H9 (cell line): ENCODE measurements at regions not wholly inside any gene's neighbourhood (a gene's known extent, or its start where the extent isn't known, plus 50 kb on each side); places are given as distances from the start of the nearest gene placed in this dataset.

Source experiments
- DNase-seq: peaks from one replicate; pipeline ENCODE4 v3.0.0-alpha.2; 2017
- H2AFZ ChIP-seq: one replicate; pipeline ENCODE4 v1.6.1; 2013; ENCODE audit warnings: mild to moderate bottlenecking, low read length, control low read depth, moderate library complexity
- H2AK5ac ChIP-seq: 2 replicates; pipeline ENCODE4 v1.6.1; 2013; ENCODE audit warnings: low read length, control low read depth, mixed read lengths; ENCODE audit not compliant: insufficient read length
- H2BK120ac ChIP-seq: one replicate; pipeline ENCODE4 v1.6.1; 2013; ENCODE audit warnings: low read depth, mild to moderate bottlenecking, low read length, control low read depth, inconsistent platforms; ENCODE audit not compliant: poor library complexity, severe bottlenecking
- H2BK12ac ChIP-seq: 2 replicates; pipeline ENCODE4 v1.6.1; 2013; ENCODE audit warnings: low read length, control low read depth, mixed read lengths, low read depth; ENCODE audit not compliant: insufficient read length
- H2BK15ac ChIP-seq: 2 replicates; pipeline ENCODE4 v1.6.1; 2013; ENCODE audit warnings: low read depth, low read length, control low read depth
- H2BK20ac ChIP-seq: one replicate; pipeline ENCODE4 v1.6.1; 2013; ENCODE audit warnings: low read depth, mild to moderate bottlenecking, low read length, control low read depth, inconsistent platforms; ENCODE audit not compliant: poor library complexity, severe bottlenecking
- H2BK5ac ChIP-seq: 2 replicates; pipeline ENCODE4 v1.6.1; 2013; ENCODE audit warnings: low read length, control low read depth, mixed read lengths; ENCODE audit not compliant: insufficient read length
- H3K14ac ChIP-seq: 2 replicates; pipeline ENCODE4 v1.6.1; 2013; ENCODE audit warnings: low read length, control low read depth; ENCODE audit not compliant: insufficient read depth
- H3K18ac ChIP-seq: 2 replicates; pipeline ENCODE4 v1.6.1; 2013; ENCODE audit warnings: low read depth, mild to moderate bottlenecking, mixed read lengths, low read length, control low read depth; ENCODE audit not compliant: insufficient read length
- H3K23ac ChIP-seq: 2 replicates; pipeline ENCODE4 v1.6.1; 2013; ENCODE audit warnings: low read length, control low read depth, mixed read lengths, low read depth; ENCODE audit not compliant: insufficient read length
- H3K23me2 ChIP-seq: 2 replicates; pipeline ENCODE4 v1.6.1; 2013; ENCODE audit warnings: low read depth, mild to moderate bottlenecking, mixed read lengths, low read length, control low read depth; ENCODE audit not compliant: insufficient read length, poor library complexity, severe bottlenecking
- H3K27ac ChIP-seq: 2 replicates; pipeline ENCODE4 v1.5.1; 2013; ENCODE audit warnings: low read length, control low read depth, mixed read lengths, low read depth; ENCODE audit not compliant: insufficient read length
- H3K27me3 ChIP-seq: 2 replicates; pipeline ENCODE4 v1.6.1; 2013; ENCODE audit warnings: low read length, control low read depth, inconsistent platforms; ENCODE audit not compliant: insufficient read depth
- H3K4ac ChIP-seq: 2 replicates; pipeline ENCODE4 v1.6.1; 2013; ENCODE audit warnings: low read depth, mild to moderate bottlenecking, control low read depth, inconsistent platforms, low read length, moderate library complexity
- H3K4me1 ChIP-seq: 2 replicates; pipeline ENCODE4 v1.6.1; 2013; ENCODE audit warnings: low read length, control low read depth, inconsistent platforms; ENCODE audit not compliant: insufficient read depth
- H3K4me2 ChIP-seq: 2 replicates; pipeline ENCODE4 v1.6.1; 2013; ENCODE audit warnings: low read length, control low read depth, mixed read lengths; ENCODE audit not compliant: insufficient read length, insufficient read depth
- H3K56ac ChIP-seq: 2 replicates; pipeline ENCODE4 v1.6.1; 2013; ENCODE audit warnings: low read depth, mild to moderate bottlenecking, mixed read lengths, low read length, control low read depth; ENCODE audit not compliant: insufficient read length
- H3K79me1 ChIP-seq: 2 replicates; pipeline ENCODE4 v1.6.1; 2013; ENCODE audit warnings: low read depth, mild to moderate bottlenecking, moderate library complexity, low read length, control low read depth, inconsistent platforms; ENCODE audit not compliant: insufficient read depth, poor library complexity, severe bottlenecking
- H3K79me2 ChIP-seq: 2 replicates; pipeline ENCODE4 v1.6.1; 2013; ENCODE audit warnings: low read length, control low read depth, inconsistent platforms; ENCODE audit not compliant: insufficient read depth
- H3K9ac ChIP-seq: 2 replicates; pipeline ENCODE4 v1.6.1; 2013; ENCODE audit warnings: low read length, control low read depth, mixed read lengths; ENCODE audit not compliant: insufficient read length; ENCODE audit errors: extremely low read depth
- H3K9me3 ChIP-seq: one replicate; pipeline ENCODE4 v1.6.1; 2013; ENCODE audit warnings: low read depth, low read length, inconsistent platforms; ENCODE audit not compliant: control insufficient read depth
- H3T11ph ChIP-seq: one replicate; pipeline ENCODE4 v1.6.1; 2013; ENCODE audit warnings: mild to moderate bottlenecking, low read length, control low read depth, inconsistent platforms
- H4K20me1 ChIP-seq: one replicate; pipeline ENCODE4 v1.6.1; 2013; ENCODE audit not compliant: control insufficient read depth, insufficient read length, insufficient read depth
- H4K5ac ChIP-seq: 2 replicates; pipeline ENCODE4 v1.6.1; 2013; ENCODE audit warnings: low read depth, mild to moderate bottlenecking, mixed read lengths, low read length, control low read depth; ENCODE audit not compliant: insufficient read length
- H4K8ac ChIP-seq: replicated peaks from 2 replicates; pipeline ENCODE4 v1.6.1; 2013; ENCODE audit warnings: low read length, control low read depth, mixed read lengths, low read depth; ENCODE audit not compliant: insufficient read length
- H4K91ac ChIP-seq: 2 replicates; pipeline ENCODE4 v1.6.1; 2013; ENCODE audit warnings: low read depth, mild to moderate bottlenecking, moderate library complexity, mixed read lengths, low read length, control low read depth; ENCODE audit not compliant: insufficient read length
- H3K27ac Mint-ChIP-seq, 3 experiments: 2 replicates in 2 of 3; 3 replicates in 1 of 3; pipeline ENCODE4 v1.8.0; 2020 to 2021; ENCODE audit warnings: mixed read lengths in 3 of 3, mild to moderate bottlenecking in 1 of 3, moderate library complexity in 1 of 3
- H3K27me3 Mint-ChIP-seq: 2 replicates; pipeline ENCODE4 v1.8.0; 2021; ENCODE audit warnings: low read depth, mild to moderate bottlenecking, moderate library complexity, mixed read lengths
- H3K36me3 Mint-ChIP-seq, 3 experiments: 2 replicates in 2 of 3; 3 replicates in 1 of 3; pipeline ENCODE4 v1.8.0; 2020 to 2021; ENCODE audit warnings: low read depth in 3 of 3, mixed read lengths in 3 of 3; ENCODE audit not compliant: insufficient read depth in 1 of 3
- H3K4me1 Mint-ChIP-seq, 2 experiments: 2 replicates each; pipeline ENCODE4 v1.8.0; 2020; ENCODE audit warnings: mixed read lengths in 2 of 2
- H3K4me3 Mint-ChIP-seq, 2 experiments: 2 replicates in 1 of 2; 3 replicates in 1 of 2; pipeline ENCODE4 v1.8.0; 2020 to 2021; ENCODE audit warnings: mild to moderate bottlenecking in 2 of 2, mixed read lengths in 2 of 2, moderate library complexity in 1 of 2
- H3K9me3 Mint-ChIP-seq, 2 experiments: 2 replicates in 1 of 2; 3 replicates in 1 of 2; pipeline ENCODE4 v1.8.0; 2020; ENCODE audit warnings: mild to moderate bottlenecking in 2 of 2, mixed read lengths in 2 of 2, moderate library complexity in 1 of 2
- WGBS: extraction: QIAGEN DNeasy Blood & Tissue Kit; methylation state at CpG from one replicate; pipeline ENCODE4 v1.1.7; 2013; ENCODE audit warnings: missing lambda C conversion rate, low lambda C conversion rate, mixed read lengths; ENCODE audit not compliant: insufficient read length; ENCODE audit errors: extremely low coverage; 5-methylcytosine and 5-hydroxymethylcytosine counted together
- TF ChIP-seq, protein P1 (sequence below): fragments of 200-600 bp; sonication (generic); conservative IDR thresholded peaks from 3 replicates; pipeline ENCODE4 v1.8.0; 2021; ENCODE audit warnings: antibody characterized with exemption, mild to moderate bottlenecking

DNA sequence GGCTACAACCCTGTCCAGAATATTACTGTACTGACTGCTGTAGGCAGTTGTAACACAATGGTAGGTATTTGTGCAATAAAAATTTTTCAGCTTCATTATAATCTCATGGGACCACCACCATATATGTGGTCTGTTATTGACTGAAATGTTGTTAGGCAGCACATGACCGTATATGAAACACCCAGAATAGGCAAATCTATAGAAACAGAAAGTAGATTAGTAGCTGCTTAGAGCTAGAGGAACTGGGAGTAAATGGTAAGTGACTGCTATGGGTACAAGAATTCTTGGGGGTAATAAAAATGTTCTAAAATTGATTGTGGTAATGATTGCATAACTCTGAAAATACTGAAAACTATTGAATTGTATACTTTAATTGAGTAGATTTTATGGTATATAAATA, 185.7 kb downstream of the ESM1 start:
- TF ChIP-seq, protein P1, sequence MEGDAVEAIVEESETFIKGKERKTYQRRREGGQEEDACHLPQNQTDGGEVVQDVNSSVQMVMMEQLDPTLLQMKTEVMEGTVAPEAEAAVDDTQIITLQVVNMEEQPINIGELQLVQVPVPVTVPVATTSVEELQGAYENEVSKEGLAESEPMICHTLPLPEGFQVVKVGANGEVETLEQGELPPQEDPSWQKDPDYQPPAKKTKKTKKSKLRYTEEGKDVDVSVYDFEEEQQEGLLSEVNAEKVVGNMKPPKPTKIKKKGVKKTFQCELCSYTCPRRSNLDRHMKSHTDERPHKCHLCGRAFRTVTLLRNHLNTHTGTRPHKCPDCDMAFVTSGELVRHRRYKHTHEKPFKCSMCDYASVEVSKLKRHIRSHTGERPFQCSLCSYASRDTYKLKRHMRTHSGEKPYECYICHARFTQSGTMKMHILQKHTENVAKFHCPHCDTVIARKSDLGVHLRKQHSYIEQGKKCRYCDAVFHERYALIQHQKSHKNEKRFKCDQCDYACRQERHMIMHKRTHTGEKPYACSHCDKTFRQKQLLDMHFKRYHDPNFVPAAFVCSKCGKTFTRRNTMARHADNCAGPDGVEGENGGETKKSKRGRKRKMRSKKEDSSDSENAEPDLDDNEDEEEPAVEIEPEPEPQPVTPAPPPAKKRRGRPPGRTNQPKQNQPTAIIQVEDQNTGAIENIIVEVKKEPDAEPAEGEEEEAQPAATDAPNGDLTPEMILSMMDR = no peak
- Histone ChIP-seq H2BK5ac (no peak overlapping the region), H2BK20ac (no peak overlapping the region), H4K20me1 (no peaks in the 10 kb centered on the region), H3K79me1 (no peaks in the 10 kb centered on the region), H4K8ac (no peak overlapping the region), H2AK5ac (no peak overlapping the region), H3K4me2 (no peak overlapping the region), H3K9ac (no peak overlapping the region), H2AFZ (no peak overlapping the region), H3K27ac (no peak overlapping the region), H2BK12ac (no peak overlapping the region), H2BK15ac (no peak overlapping the region), H3K9me3 (no peaks in the 10 kb centered on the region), H2BK120ac (no peak overlapping the region), H3K14ac (no peak overlapping the region), H3K23me2 (no peaks in the 10 kb centered on the region), H3K4me1 (no peaks in the 10 kb centered on the region), H4K91ac (no peak overlapping the region), H3K79me2 (no peaks in the 10 kb centered on the region), H3K23ac (no peak overlapping the region), H3K4ac (no peak overlapping the region), H4K5ac (no peak overlapping the region), H3K18ac (no peak overlapping the region), H3T11ph (no peak overlapping the region), H3K56ac (no peak overlapping the region), H3K27me3 (no peaks in the 10 kb centered on the region)
- DNase-seq = no peak
- H3K36me3 Mint-ChIP-seq = peaks cover 0 to under 1% (median 0%) of the 10 kb centered on the region in 3 experiments; a peak in 1 of 7 replicates
- no peak overlapping the region for H3K4me3 Mint-ChIP-seq
- no peak overlapping the region for H3K27ac Mint-ChIP-seq
- H3K27me3 Mint-ChIP-seq = no peaks in the 10 kb centered on the region; the same call in 1 of the 2 replicates
- H3K9me3 Mint-ChIP-seq = peaks cover 0 to under 1% of the 10 kb centered on the region in 2 experiments; a peak in 1 of 5 replicates
- H3K4me1 Mint-ChIP-seq = no peaks in the 10 kb centered on the region
- no CpG with 5 or more reads among the region's 1 CpG for WGBS
